ENCODE measurements at regions not wholly inside any gene's neighbourhood (a gene's known extent, or its start where the extent isn't known, plus 50 kb on each side); places are given as distances from the start of the nearest gene placed in this dataset.

- no peak overlapping the region for H3K4me2 ChIP-seq
- no peaks in the 10 kb centered on the region for H3K79me2 ChIP-seq (replicated peaks; ENCODE audit: insufficient read depth)
- H3K36me3 Mint-ChIP-seq (ENCODE audit: low read depth) = no peaks in the 10 kb centered on the region
- H3K27me3 ChIP-seq (ENCODE audit: insufficient read depth) = no peaks in the 10 kb centered on the region
- no peaks in the 10 kb centered on the region for H3K9me3 Mint-ChIP-seq
- no peaks in the 10 kb centered on the region for H3K36me3 ChIP-seq (ENCODE audit: insufficient read depth)
- H3K27ac Mint-ChIP-seq = no peak overlapping the region
- ATAC-seq (no peak), DNase-seq (ENCODE audit: low spot score) (no peak)
- no peaks in the 10 kb centered on the region for H3K27me3 Mint-ChIP-seq (ENCODE audit: insufficient read depth, low read depth, poor library complexity)
- no peak overlapping the region for H3K4me3 ChIP-seq
- H4K20me1 ChIP-seq (replicated peaks; ENCODE audit: insufficient read depth) = no peaks in the 10 kb centered on the region
- no peak overlapping the region for H2AFZ ChIP-seq
- TF ChIP-seq ZNF114 (CRISPR knock-in tag; IDR thresholded peaks at IDR 0.05) (no peak), EZH2 (IDR thresholded peaks at IDR 0.05; ENCODE audit: low read depth, unreplicated experiment) (no peak), POLR2AphosphoS5 (IDR thresholded peaks at IDR 0.05; ENCODE audit: low read depth) (no peak)
- no peaks in the 10 kb centered on the region for H3F3A ChIP-seq (replicated peaks; ENCODE audit: low read depth)
- peaks cover 10% of the 10 kb centered on the region; the same call in 1 of the 2 replicates for H3K9me2 ChIP-seq (ENCODE audit: insufficient read depth)
- peaks cover 3% of the 10 kb centered on the region; the same call in 1 of the 2 replicates for H3K4me1 ChIP-seq (ENCODE audit: insufficient read depth)
- no peak overlapping the region for H3K27ac ChIP-seq (ENCODE audit: low read depth)
- H3K4me3 Mint-ChIP-seq = no peak overlapping the region
- peaks cover 17% of the 10 kb centered on the region for H3K4me1 Mint-ChIP-seq
Observed at GRCh38 chr7:43044511-43044910, 67.9 kb upstream of the HECW1 start.

GRCh38 chr7:43054052-43054722 lies 58.3 kb upstream of the HECW1 start:
- no peak for ATAC-seq
- TF ChIP-seq CTCF (conservative IDR thresholded peaks at IDR 0.05; ENCODE audit: low read depth in 2 of 2) = no peak
- no peak for TF ChIP-seq ZNF114 (CRISPR knock-in tag; IDR thresholded peaks at IDR 0.05)
- TF ChIP-seq NANOG (IDR thresholded peaks at IDR 0.05; ENCODE audit: borderline replicate concordance) = no peak
- TF ChIP-seq JUNB (IDR thresholded peaks at IDR 0.05; ENCODE audit: unreplicated experiment) = no peak
- no peak for TF ChIP-seq EZH2 (IDR thresholded peaks at IDR 0.05; ENCODE audit: low read depth, unreplicated experiment)
- TF ChIP-seq ETS1 (IDR thresholded peaks at IDR 0.05) = no peak
- no peak for TF ChIP-seq STAT1 (IDR thresholded peaks at IDR 0.05; ENCODE audit: unreplicated experiment)
- no peak for TF ChIP-seq REST (IDR thresholded peaks at IDR 0.05; ENCODE audit: unreplicated experiment)
- no peak for TF ChIP-seq ZNF331 (CRISPR knock-in tag; IDR thresholded peaks at IDR 0.05; ENCODE audit: low read depth)

More at GRCh38 chr7:43054052-43054722, 58.3 kb upstream of the HECW1 start:
- Histone ChIP-seq H3K4me3 (no peak overlapping the region; the same call in 1 of the 2 replicates), H3K27ac (ENCODE audit: low read depth) (peak overlapping the region; percentile 53), H3K79me2 (replicated peaks; ENCODE audit: insufficient read depth) (no peaks in the 10 kb centered on the region), H4K20me1 (replicated peaks; ENCODE audit: insufficient read depth) (no peaks in the 10 kb centered on the region), H3K9me2 (ENCODE audit: insufficient read depth) (0 out of 2 replicates have a peak, but pooled peaks cover 7% of the 10 kb centered on the region), H3F3A (replicated peaks; ENCODE audit: low read depth) (no peaks in the 10 kb centered on the region), H3K4me2 (peak overlapping the region; percentile 39), H3K27me3 (ENCODE audit: insufficient read depth) (no peaks in the 10 kb centered on the region), H2AFZ (peak overlapping the region; percentile 92), H3K36me3 (ENCODE audit: insufficient read depth) (no peaks in the 10 kb centered on the region), H3K4me1 (ENCODE audit: insufficient read depth) (peaks cover 16% of the 10 kb centered on the region)
- H3K4me3 Mint-ChIP-seq = no peak overlapping the region
- H3K27me3 Mint-ChIP-seq (ENCODE audit: insufficient read depth, low read depth, poor library complexity) = no peaks in the 10 kb centered on the region
- peaks cover 16% of the 10 kb centered on the region for H3K4me1 Mint-ChIP-seq
- H3K9me3 Mint-ChIP-seq = peaks cover 12% of the 10 kb centered on the region; the same call in 2 of the 3 replicates
- H3K27ac Mint-ChIP-seq = peak overlapping the region; percentile 65; the same call in 1 of the 2 replicates
- H3K36me3 Mint-ChIP-seq (ENCODE audit: low read depth) = peaks cover 9% of the 10 kb centered on the region; the same call in 1 of the 3 replicates
- DNase-seq (ENCODE audit: low spot score) = no peak
